Activated T-cell treated with anti-CD3 and anti-CD28 coated beads, Interleukin-2, amount 50 U/mL, for 4 hours (primary cell): ENCODE measurements at regions not wholly inside any gene's neighbourhood (a gene's known extent, or its start where the extent isn't known, plus 50 kb on each side); places are given as distances from the start of the nearest gene placed in this dataset.
"Not testable (repeated sequence)": the region's sequence is repeated elsewhere in the genome, so short reads cannot be mapped to it uniquely, and the experiment has no call there.

Experiments
- ATAC-seq, 2 donors: fragments of 200-7000 bp; cut with Tn5 transposase; one replicate each; pipeline ENCODE4 v1.10.0; 2021
- DNase-seq: peaks from one replicate; pipeline ENCODE4 v3.0.0-alpha.2; 2020
- H3K27me3 Mint-ChIP-seq: one replicate; pipeline ENCODE4 v1.8.0; 2021; ENCODE audit warnings: low read depth, mixed read lengths
- H3K36me3 Mint-ChIP-seq: one replicate; pipeline ENCODE4 v1.8.0; 2022; ENCODE audit warnings: mixed read lengths; ENCODE audit not compliant: insufficient read depth
- H3K4me1 Mint-ChIP-seq: one replicate; pipeline ENCODE4 v1.8.0; 2021; ENCODE audit warnings: low read depth, mixed read lengths
- H3K4me3 Mint-ChIP-seq: one replicate; pipeline ENCODE4 v1.8.0; 2021; ENCODE audit warnings: mild to moderate bottlenecking, moderate library complexity, mixed read lengths
- H3K9me3 Mint-ChIP-seq: one replicate; pipeline ENCODE4 v1.8.0; 2021; ENCODE audit warnings: mixed read lengths

DNA sequence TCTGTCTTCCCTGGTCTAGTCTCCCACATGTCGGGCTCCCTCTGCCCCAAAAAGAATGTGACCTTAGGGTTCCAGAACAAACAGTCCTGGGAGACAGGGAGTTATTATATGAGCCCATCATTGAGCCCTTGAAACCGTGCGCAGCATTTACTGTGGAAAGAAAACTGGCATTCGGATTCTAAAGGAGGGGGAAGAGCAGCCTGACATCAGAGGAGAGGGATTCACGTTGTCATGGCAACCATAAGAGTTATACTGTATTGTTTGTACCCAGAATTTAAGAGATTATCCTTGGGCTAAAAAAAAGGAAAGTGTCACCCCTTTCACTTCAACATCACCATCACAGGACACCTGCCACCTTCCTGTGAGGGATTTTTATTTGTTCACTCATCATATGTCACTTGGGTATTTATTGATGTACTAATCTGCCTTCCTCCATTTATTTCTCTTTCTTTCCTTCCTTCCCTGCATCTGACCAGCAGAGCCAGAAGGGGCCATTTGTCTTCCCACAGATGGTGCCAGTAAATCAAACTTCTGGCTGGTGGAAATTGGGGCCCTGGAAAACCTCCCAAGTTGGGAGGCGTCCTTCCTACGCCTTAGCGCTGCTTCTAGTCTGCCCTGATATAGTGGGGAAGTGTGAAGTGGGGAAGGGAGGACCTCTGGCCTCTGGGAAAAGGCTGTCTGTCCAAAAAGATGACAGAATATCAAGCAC, 64.9 kb upstream of the FRMPD3 start:
- H3K4me1 Mint-ChIP-seq = peaks cover 7% of the 10 kb centered on the region
- no peak for DNase-seq
- peaks cover 17% of the 10 kb centered on the region for H3K27me3 Mint-ChIP-seq
- H3K36me3 Mint-ChIP-seq = no peaks in the 10 kb centered on the region
- H3K9me3 Mint-ChIP-seq = no peaks in the 10 kb centered on the region
- H3K4me3 Mint-ChIP-seq = no peak overlapping the region
- ATAC-seq = no peak

DNA sequence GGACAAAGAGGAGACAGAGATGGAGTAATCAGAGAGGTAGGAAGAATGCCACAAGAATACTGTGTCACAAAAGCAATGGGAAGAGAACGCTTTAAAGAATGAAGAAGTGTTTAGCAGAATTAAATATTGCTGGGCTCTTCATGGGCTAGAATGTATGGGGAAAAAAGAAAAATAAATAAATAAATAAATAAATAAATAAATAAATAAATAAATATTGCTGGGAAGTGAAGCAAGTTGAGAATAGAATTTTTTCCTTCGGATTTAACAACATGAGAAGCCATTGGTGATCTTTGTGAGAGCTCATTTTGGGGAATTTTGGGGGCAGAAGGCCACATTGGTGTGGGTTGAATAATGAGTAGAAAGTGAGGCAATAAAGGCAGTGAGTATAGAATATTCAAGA, 59.7 kb upstream of the FRMPD3 start:
- ATAC-seq = no peak
- Mint-ChIP-seq H3K27me3 (peaks cover 15% of the 10 kb centered on the region), H3K36me3 (no peaks in the 10 kb centered on the region), H3K4me1 (no peaks in the 10 kb centered on the region), H3K9me3 (peaks cover 7% of the 10 kb centered on the region), H3K4me3 (no peak overlapping the region)
- DNase-seq = no peak

DNA sequence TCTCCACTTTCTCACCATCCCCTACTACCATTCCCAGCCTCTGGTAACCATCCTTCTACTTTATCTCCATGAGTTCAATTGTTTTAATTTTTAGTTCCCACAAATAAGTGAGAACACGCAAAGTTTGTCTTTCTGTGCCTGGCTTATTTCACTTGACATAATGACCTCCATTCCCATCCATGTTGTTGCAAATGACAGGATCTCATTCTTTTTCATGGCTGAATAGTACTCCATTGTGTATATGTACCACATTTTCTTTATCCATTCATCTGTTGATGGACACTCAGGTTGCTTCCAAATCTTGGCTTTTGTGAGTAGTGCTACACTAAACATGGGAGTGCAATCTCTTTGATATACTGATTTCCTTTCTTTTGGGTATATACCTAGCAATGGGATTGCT, 55.8 kb upstream of the FRMPD3 start:
- not testable (repeated sequence) for DNase-seq, H3K4me1 Mint-ChIP-seq, ATAC-seq, H3K4me3 Mint-ChIP-seq, H3K36me3 Mint-ChIP-seq, H3K9me3 Mint-ChIP-seq
- peaks cover 12% of the 10 kb centered on the region for H3K27me3 Mint-ChIP-seq

DNA sequence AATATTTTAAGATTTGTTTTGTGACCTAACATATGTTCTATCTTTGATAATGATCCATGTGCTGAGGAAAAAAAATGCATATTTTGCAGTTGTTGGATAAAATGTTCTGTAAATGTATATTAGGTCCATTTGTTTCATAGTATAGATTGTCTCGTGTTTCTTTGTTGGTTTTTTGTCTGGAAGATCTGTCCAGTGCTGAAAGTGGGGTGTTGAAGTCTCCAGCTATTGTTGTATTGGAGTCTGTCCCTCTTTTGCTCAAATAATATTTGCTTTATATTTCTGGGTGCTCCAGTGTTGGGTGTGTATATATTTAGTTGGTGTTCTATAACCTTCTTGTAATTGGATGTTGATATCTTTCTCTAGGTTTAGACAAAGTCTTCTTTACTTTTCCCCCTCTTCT, 53.2 kb upstream of the FRMPD3 start:
- ATAC-seq (no peak), DNase-seq (no peak)
- Mint-ChIP-seq H3K27me3 (peaks cover 7% of the 10 kb centered on the region), H3K9me3 (peaks cover 6% of the 10 kb centered on the region), H3K4me1 (no peaks in the 10 kb centered on the region), H3K4me3 (no peak overlapping the region), H3K36me3 (no peaks in the 10 kb centered on the region)

DNA sequence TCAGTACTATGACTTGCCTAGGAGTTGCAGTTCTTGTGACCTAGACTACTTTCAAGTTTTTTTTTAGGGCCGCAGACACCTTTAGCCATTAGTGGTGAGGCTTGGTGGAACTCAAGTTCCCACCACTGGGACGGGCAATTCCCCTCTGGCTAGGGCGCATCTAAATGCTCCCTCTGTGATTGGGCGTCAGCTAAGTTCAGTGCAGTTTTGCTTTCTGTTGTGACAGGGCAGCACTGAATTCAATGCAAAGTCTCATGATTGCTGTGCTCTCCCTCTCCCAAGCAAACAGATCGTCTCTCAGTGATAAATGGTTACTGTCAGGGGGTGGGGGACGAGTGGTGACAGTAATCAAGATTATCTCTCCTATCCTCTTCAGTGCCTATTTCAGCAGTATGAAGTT, 52.7 kb upstream of the FRMPD3 start:
- ATAC-seq (no peak), DNase-seq (no peak)
- peaks cover 7% of the 10 kb centered on the region for H3K27me3 Mint-ChIP-seq
- no peaks in the 10 kb centered on the region for H3K36me3 Mint-ChIP-seq
- H3K9me3 Mint-ChIP-seq = peaks cover 4% of the 10 kb centered on the region
- no peak overlapping the region for H3K4me3 Mint-ChIP-seq
- H3K4me1 Mint-ChIP-seq = no peaks in the 10 kb centered on the region

DNA sequence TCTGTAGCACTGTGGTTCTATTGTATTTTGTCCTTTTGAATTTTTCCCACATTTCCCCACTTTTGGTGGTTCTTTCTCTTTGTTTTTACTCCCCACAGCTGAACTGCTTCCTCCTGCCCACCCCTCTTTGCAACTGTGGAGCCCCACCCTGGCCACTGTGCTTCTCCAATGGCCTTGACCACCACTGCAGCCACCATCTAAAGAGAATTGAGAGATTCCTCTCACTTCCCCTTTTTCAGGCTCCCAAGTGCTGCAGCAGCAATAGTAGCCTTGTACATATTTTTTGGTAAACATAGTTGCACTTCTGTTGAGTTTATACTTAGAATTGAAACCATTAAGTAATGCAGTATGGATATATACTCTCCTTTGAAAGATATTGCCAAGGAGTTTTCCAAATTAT, 51.3 kb upstream of the FRMPD3 start:
- Mint-ChIP-seq H3K27me3 (peaks cover 7% of the 10 kb centered on the region), H3K4me3 (no peak overlapping the region), H3K4me1 (no peaks in the 10 kb centered on the region), H3K9me3 (peaks cover 4% of the 10 kb centered on the region), H3K36me3 (no peaks in the 10 kb centered on the region)
- DNase-seq = no peak
- no peak for ATAC-seq
